NCI-H2029 (cell line): ENCODE measurements at regions not wholly inside any gene's neighbourhood (a gene's known extent, or its start where the extent isn't known, plus 50 kb on each side); places are given as distances from the start of the nearest gene placed in this dataset.

Experiments
- DNase-seq: peaks from one replicate; lab custom pipeline; 2025; lab: John Stamatoyannopoulos, UW

- no peak for DNase-seq
Observed at GRCh38 chr11:86726770-86727504, 54.5 kb upstream of the ME3 start.

DNA sequence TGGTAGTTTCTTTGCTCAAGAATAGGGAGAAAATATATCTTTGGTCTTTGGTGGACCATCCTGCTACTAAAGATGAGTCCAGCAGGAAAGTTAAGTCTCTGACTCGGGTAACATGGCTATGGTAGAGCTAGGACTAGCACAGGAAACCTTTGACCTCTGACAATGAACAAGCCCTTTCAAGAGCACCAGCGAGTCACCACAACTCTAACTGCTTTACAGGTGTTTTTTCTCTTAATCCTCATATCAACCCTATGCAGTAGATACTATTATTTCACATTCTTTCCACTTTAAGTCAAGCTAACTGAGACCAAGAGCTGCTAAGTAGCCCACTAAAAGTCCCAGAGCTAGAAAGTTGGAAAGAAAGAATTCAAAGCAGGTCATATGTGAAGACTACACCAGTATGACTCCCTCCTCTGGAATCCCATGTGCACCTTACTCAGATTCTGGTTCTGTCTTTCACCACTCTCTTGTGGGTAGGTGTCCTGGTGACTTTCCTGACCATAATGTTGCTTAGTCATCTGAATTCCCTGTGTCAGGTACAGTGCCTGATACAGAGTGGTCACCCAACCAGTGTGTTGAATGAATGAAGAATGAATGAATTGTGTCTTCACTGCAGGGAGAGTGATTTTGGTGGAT is 53.8 kb upstream of the ME3 start:
- no peak for DNase-seq

GRCh38 chr11:86724137-86724536 is 51.7 kb upstream of the ME3 start:
- no peak for DNase-seq

DNA sequence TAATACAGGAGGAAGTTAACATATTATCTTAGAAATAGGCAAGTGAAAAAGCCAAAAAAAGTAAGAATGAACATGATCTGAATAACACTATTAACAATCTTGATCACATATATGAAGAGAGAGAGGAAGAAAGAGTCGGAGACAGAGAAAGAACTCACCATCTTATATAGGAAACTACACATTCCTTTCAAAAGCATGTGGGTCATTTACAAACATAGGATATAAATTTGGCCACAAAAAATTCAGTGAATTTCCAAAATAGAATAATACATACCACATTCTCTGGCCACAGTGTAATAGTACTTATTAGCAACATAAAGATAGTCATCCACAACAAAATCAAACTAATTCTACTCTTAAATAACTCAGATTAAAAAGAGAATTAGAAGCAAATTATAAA is 50.9 kb upstream of the ME3 start:
- no peak for DNase-seq

GRCh38 chr11:86722748-86723147 is 50.3 kb upstream of the ME3 start:
- DNase-seq = no peak
